B cell (primary cell): ENCODE measurements at regions not wholly inside any gene's neighbourhood (a gene's known extent, or its start where the extent isn't known, plus 50 kb on each side); places are given as distances from the start of the nearest gene placed in this dataset.

Experiments
- CTCF ChIP-seq: fragments of 200-600 bp; IDR thresholded peaks from one replicate; pipeline ENCODE4 v1.8.0; 2022; ENCODE audit warnings: antibody characterized with exemption, mild to moderate bottlenecking
- EZH2 ChIP-seq: IDR thresholded peaks from 2 replicates; pipeline ENCODE4 v1.6.1; 2012; ENCODE audit warnings: borderline replicate concordance, low read depth, mild to moderate bottlenecking, moderate library complexity, low read length; ENCODE audit not compliant: insufficient read depth, poor library complexity, severe bottlenecking

GRCh38 chr6:170231293-170232185, 59.3 kb downstream of the DLL1 start:
- TF ChIP-seq CTCF (no peak), EZH2 (no peak)
